ENCODE measurements at regions not wholly inside any gene's neighbourhood (a gene's known extent, or its start where the extent isn't known, plus 50 kb on each side); places are given as distances from the start of the nearest gene placed in this dataset.

DNA sequence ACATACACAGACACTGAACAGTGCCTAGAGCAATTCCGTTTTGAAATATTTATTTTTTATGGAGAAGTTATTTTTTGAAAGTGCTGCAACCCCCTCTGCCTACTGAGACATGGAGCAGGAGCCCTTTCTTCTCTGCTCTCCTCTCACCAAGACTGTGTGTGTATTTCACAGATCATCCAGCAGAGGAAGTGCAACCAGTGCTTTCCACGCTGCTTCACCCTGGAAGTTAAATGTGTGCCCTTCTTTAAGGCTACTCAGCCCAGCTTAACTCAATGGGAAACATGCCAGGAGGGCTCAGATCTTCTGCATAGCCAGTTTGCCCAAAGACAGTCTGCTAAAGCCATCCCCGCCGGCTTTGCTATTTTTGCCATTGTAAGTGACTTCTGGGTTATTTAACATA, 606.3 kb downstream of the TLE1 start:
- Histone ChIP-seq H3K9me3 (no peaks in the 10 kb centered on the region), H3K4me1 (peaks cover 0 to 26% (median 22%) of the 10 kb centered on the region in 4 donors), H3K36me3 (no peaks in the 10 kb centered on the region), H3K27ac (peak overlapping the region in 3 of 4 donors; percentile 13 to 45 (median 15)), H3K27me3 (no peaks in the 10 kb centered on the region), H3K4me3 (no peak overlapping the region)
- TF ChIP-seq POLR2AphosphoS5 (IDR thresholded peaks at IDR 0.05) (peak in 3 of 4 donors; percentile 11 to 32 (median 25)), POLR2A (IDR thresholded peaks at IDR 0.05) (no peak), EP300 (IDR thresholded peaks at IDR 0.05) (no peak)
- TF ChIP-seq, protein P1, sequence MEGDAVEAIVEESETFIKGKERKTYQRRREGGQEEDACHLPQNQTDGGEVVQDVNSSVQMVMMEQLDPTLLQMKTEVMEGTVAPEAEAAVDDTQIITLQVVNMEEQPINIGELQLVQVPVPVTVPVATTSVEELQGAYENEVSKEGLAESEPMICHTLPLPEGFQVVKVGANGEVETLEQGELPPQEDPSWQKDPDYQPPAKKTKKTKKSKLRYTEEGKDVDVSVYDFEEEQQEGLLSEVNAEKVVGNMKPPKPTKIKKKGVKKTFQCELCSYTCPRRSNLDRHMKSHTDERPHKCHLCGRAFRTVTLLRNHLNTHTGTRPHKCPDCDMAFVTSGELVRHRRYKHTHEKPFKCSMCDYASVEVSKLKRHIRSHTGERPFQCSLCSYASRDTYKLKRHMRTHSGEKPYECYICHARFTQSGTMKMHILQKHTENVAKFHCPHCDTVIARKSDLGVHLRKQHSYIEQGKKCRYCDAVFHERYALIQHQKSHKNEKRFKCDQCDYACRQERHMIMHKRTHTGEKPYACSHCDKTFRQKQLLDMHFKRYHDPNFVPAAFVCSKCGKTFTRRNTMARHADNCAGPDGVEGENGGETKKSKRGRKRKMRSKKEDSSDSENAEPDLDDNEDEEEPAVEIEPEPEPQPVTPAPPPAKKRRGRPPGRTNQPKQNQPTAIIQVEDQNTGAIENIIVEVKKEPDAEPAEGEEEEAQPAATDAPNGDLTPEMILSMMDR (IDR thresholded peaks at IDR 0.05): peak in 3 of 4 experiments; percentile 31 to 48 (median 33)
- intact Hi-C loops (cut with DNase I): loop anchor here (10.0 kb wide), 1 partner anchor 602 kb away; the partner anchor contains the start of gene TLE1
- WGBS, 2 donors: 58 to 62% methylated on average over 4 of the region's 4 CpGs
- DNase-seq: peak; percentile 63

DNA sequence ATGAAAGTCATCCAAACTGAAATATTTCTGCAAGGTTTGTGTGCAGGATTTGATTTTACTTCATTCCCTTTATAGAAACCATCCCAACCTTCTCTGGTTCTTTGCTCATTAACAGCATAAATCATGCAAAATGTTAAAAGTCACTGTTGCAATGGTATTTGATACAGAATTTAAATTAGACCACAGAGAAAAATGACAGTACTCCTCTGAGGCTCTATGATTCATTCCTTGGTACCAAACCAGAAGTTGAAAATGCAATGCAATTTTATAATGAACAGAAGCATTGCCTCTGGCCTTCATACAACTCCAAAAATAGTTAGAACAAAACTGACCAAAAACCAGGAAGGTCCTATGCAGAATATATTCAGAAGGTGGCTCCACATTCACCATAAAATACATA, 607.1 kb downstream of the TLE1 start:
- no peak overlapping the region for H3K4me3 ChIP-seq
- peaks cover 0 to 26% (median 22%) of the 10 kb centered on the region in 4 donors for H3K4me1 ChIP-seq
- DNase-seq: no peak
- intact Hi-C loops (cut with DNase I): loop anchor here (10.0 kb wide), 1 partner anchor 603 kb away; the partner anchor contains the start of gene TLE1
- H3K36me3 ChIP-seq: no peaks in the 10 kb centered on the region
- H3K27me3 ChIP-seq: no peaks in the 10 kb centered on the region
- H3K9me3 ChIP-seq: no peaks in the 10 kb centered on the region
- H3K27ac ChIP-seq: peak overlapping the region in 2 of 4 donors; percentile 13 to 45
- TF ChIP-seq EP300 (IDR thresholded peaks at IDR 0.05): no peak
- no peak for TF ChIP-seq POLR2AphosphoS5 (IDR thresholded peaks at IDR 0.05)
- TF ChIP-seq, protein P1 (IDR thresholded peaks at IDR 0.05): no peak
- no peak for TF ChIP-seq POLR2A (IDR thresholded peaks at IDR 0.05)

DNA sequence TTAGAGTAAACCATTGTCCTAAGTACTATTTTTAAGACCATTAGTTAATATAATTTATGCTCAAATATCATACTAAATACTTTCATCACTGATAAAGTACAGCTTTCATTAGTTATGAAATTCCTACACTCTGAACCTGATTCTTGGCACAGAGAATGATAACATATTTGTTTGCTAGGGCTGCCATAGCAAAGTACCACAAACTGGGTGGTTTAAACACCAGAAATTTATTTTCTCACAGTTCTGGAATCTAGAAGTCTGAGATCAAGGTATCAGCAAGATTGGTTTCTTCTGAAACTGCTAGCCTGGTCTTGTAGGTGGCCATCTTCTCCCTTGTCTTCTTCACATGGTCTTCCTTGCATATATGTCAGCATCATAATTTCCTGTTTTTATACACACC, 608.4 kb downstream of the TLE1 start:
- intact Hi-C loops (cut with DNase I): loop anchor here (10.0 kb wide), 1 partner anchor 604 kb away; the partner anchor contains the start of gene TLE1
- H3K36me3 ChIP-seq: no peaks in the 10 kb centered on the region
- no peaks in the 10 kb centered on the region for H3K9me3 ChIP-seq
- no peaks in the 10 kb centered on the region for H3K27me3 ChIP-seq
- no peak overlapping the region for H3K4me3 ChIP-seq
- TF ChIP-seq POLR2A (IDR thresholded peaks at IDR 0.05): no peak
- no peak for TF ChIP-seq EP300 (IDR thresholded peaks at IDR 0.05)
- TF ChIP-seq POLR2AphosphoS5 (IDR thresholded peaks at IDR 0.05): no peak
- TF ChIP-seq, protein P1 (IDR thresholded peaks at IDR 0.05): no peak
- no peak for DNase-seq
- H3K4me1 ChIP-seq: peaks cover 0 to 26% (median 22%) of the 10 kb centered on the region in 4 donors
- H3K27ac ChIP-seq: no peak overlapping the region

DNA sequence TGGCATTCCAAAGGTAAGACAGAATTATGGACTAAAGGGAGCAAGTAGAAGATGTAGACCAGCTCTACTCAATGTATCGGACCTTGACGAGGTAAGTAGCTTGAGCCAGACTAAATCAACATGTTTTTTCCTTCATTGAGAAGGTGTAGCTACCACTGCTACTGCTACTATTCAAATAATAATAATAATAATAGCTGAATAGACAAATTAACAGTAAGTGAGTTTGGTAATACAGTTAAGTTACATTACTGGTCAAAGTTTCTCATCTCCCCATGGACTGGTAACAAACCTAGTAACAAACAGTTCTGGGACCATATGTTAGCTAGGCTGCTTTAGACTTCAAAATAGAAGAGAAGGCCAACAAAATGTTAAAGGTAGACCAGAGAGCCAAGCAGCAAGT, 609.2 kb downstream of the TLE1 start:
- intact Hi-C loops (cut with DNase I): loop anchor here (10.0 kb wide), 1 partner anchor 605 kb away; the partner anchor contains the start of gene TLE1
- H3K4me1 ChIP-seq: peaks cover 0 to 27% (median 23%) of the 10 kb centered on the region in 4 donors
- WGBS, 2 donors: 74 to 88% methylated on average over 2 of the region's 2 CpGs
- no peak for DNase-seq
- H3K27me3 ChIP-seq: no peaks in the 10 kb centered on the region
- TF ChIP-seq POLR2A (IDR thresholded peaks at IDR 0.05): no peak
- TF ChIP-seq, protein P1 (IDR thresholded peaks at IDR 0.05): no peak
- TF ChIP-seq POLR2AphosphoS5 (IDR thresholded peaks at IDR 0.05): no peak
- TF ChIP-seq EP300 (IDR thresholded peaks at IDR 0.05): no peak
- H3K4me3 ChIP-seq: no peak overlapping the region
- H3K27ac ChIP-seq: no peak overlapping the region
- no peaks in the 10 kb centered on the region for H3K9me3 ChIP-seq
- no peaks in the 10 kb centered on the region for H3K36me3 ChIP-seq

DNA sequence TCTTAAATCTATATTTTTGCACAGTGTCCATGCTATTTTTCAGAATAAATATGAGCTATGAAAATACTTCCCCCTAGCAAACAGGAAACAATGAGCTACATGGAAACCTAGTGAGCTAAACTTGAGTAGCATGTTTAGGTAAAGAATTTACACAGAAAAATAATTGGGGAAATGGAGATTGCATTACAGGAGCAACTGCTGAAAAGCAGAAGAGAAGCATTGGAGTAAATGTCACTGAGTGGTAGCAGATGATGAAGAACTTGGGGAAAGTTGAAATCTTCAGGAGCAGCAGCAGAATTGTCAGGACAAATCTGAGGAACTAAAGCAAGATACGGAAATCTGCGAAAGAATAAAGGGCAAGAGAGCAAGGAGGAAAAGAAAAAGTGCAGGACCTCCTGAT, 610.3 kb downstream of the TLE1 start:
- H3K27me3 ChIP-seq: no peaks in the 10 kb centered on the region
- H3K36me3 ChIP-seq: no peaks in the 10 kb centered on the region
- no peak overlapping the region for H3K27ac ChIP-seq
- H3K4me1 ChIP-seq: peaks cover 0 to 37% (median 25%) of the 10 kb centered on the region in 4 donors
- no peaks in the 10 kb centered on the region for H3K9me3 ChIP-seq
- no peak for DNase-seq
- WGBS, 2 donors: 96 to 98% methylated on average over 2 of the region's 2 CpGs
- intact Hi-C loops (cut with DNase I): no loop called here
- no peak overlapping the region for H3K4me3 ChIP-seq
- TF ChIP-seq POLR2AphosphoS5 (IDR thresholded peaks at IDR 0.05): no peak
- TF ChIP-seq, protein P1 (IDR thresholded peaks at IDR 0.05): no peak
- no peak for TF ChIP-seq POLR2A (IDR thresholded peaks at IDR 0.05)
- TF ChIP-seq EP300 (IDR thresholded peaks at IDR 0.05): no peak

Measured in sigmoid colon (tissue), 6 donors.